A549 (cell line): ENCODE measurements at regions not wholly inside any gene's neighbourhood (a gene's known extent, or its start where the extent isn't known, plus 50 kb on each side); places are given as distances from the start of the nearest gene placed in this dataset.

Experiments
- CTCF ChIP-seq: fragments of >200 bp; sonication (Bioruptor Twin); formaldehyde crosslinking; IDR thresholded peaks from 3 replicates; pipeline ENCODE4 v1.5.1; 2016
- FOSL2 ChIP-seq, 2 experiments: fragments of 450-650 bp in 1 of 2; fragments of >200 bp in 1 of 2; sonication (Bioruptor Twin) in 1 of 2; formaldehyde crosslinking; IDR thresholded peaks; 2 replicates each; pipeline versions ENCODE4 v1.5.0 to v1.6.1; 2016 to 2020; ENCODE audit warnings: mild to moderate bottlenecking in 1 of 2, moderate library complexity in 1 of 2
- JUN ChIP-seq, 2 experiments: fragments of >200 bp; sonication (Bioruptor Twin); formaldehyde crosslinking; IDR thresholded peaks; 2 replicates in 1 of 2; 3 replicates in 1 of 2; pipeline ENCODE4 v1.6.1; 2016 to 2017
- PBX3 ChIP-seq: IDR thresholded peaks from 2 replicates; pipeline ENCODE4 v1.6.1; 2012
- PHF8 ChIP-seq: fragments of 200-600 bp; sonication (generic); IDR thresholded peaks from 2 replicates; pipeline ENCODE4 v1.6.1; 2016; ENCODE audit warnings: low read depth, mild to moderate bottlenecking, antibody characterized with exemption, moderate library complexity, borderline replicate concordance
- POLR2A ChIP-seq: IDR thresholded peaks from 2 replicates; pipeline ENCODE4 v1.6.1; 2012; ENCODE audit warnings: mild to moderate bottlenecking, low read length
- POLR2AphosphoS2 ChIP-seq: conservative IDR thresholded peaks from 2 replicates; pipeline ENCODE4 v1.6.1; 2012; ENCODE audit warnings: low read length, improper control_type of control experiment, inconsistent platforms
- RCOR1 ChIP-seq: fragments of 150-350 bp; IDR thresholded peaks from 2 replicates; pipeline ENCODE4 v1.6.1; 2014; ENCODE audit warnings: antibody characterized with exemption, low read length, low read depth
- TP53 ChIP-seq: fragments of 250-450 bp; sonication (Bioruptor Pico); IDR thresholded peaks from 2 replicates; pipeline ENCODE4 v1.5.0; 2021; ENCODE audit warnings: mild to moderate bottlenecking, moderate library complexity

- TF ChIP-seq JUN (IDR thresholded peaks at IDR 0.05) (no peak), POLR2A (no peak), CTCF (no peak), TP53 (CRISPR knock-in tag) (no peak), PBX3 (no peak), POLR2AphosphoS2 (no peak), FOSL2 (IDR thresholded peaks at IDR 0.05) (no peak), FOSL2 (CRISPR knock-in tag; IDR thresholded peaks at IDR 0.05) (no peak), RCOR1 (no peak), PHF8 (no peak)
These were observed 99.4 kb downstream of the TMEM215 start for GRCh38 chr9:32882705-32883104.
